Stomach (tissue), 8 donors: ENCODE measurements at regions not wholly inside any gene's neighbourhood (a gene's known extent, or its start where the extent isn't known, plus 50 kb on each side); places are given as distances from the start of the nearest gene placed in this dataset.

ENCODE experiments used
- DNase-seq, 2 donors: peaks; one replicate each; pipeline versions ENCODE4 v3.0.0 to v3.0.0-alpha.2; 2013 to 2019
- H3K27ac ChIP-seq, 5 donors: fragments of 200-600 bp in 4 of 5; sonication (generic) in 4 of 5; one replicate each; pipeline ENCODE4 v1.5.1; 2013 to 2019; ENCODE audit warnings: mild to moderate bottlenecking in 1 of 5, moderate library complexity in 1 of 5
- H3K27me3 ChIP-seq, 3 donors: fragments of 200-600 bp; sonication (generic); one replicate each; pipeline ENCODE4 v1.5.1; 2017 to 2019; ENCODE audit warnings: mixed run types in 1 of 3
- H3K36me3 ChIP-seq, 4 donors: fragments of 200-600 bp; sonication (generic); 1 replicate in 3 of 4; 2 replicates in 1 of 4; pipeline ENCODE4 v1.5.1; 2016 to 2019
- H3K4me1 ChIP-seq, 4 donors: fragments of 200-600 bp; sonication (generic); one replicate each; pipeline ENCODE4 v1.5.1; 2016 to 2019
- H3K4me3 ChIP-seq, 4 donors: fragments of 200-600 bp; sonication (generic) in 3 of 4; one replicate each; pipeline ENCODE4 v1.5.1; 2016 to 2019; ENCODE audit warnings: mild to moderate bottlenecking in 1 of 4
- H3K9me3 ChIP-seq, 4 donors: fragments of 200-600 bp; sonication (generic); one replicate each; pipeline ENCODE4 v1.5.1; 2016 to 2019
- EP300 ChIP-seq: sonication (generic); formaldehyde crosslinking; IDR thresholded peaks from one replicate; pipeline ENCODE4 v1.6.1; 2017; ENCODE audit warnings: antibody characterized with exemption
- POLR2A ChIP-seq, 4 donors: fragments of 450-650 bp; IDR thresholded peaks; one replicate each; pipeline ENCODE4 v1.6.1; 2016; ENCODE audit warnings: antibody characterized with exemption in 4 of 4, control low read depth in 2 of 4, mild to moderate bottlenecking in 1 of 4, moderate library complexity in 1 of 4
- POLR2AphosphoS5 ChIP-seq, 3 donors: sonication (generic); formaldehyde crosslinking; IDR thresholded peaks; one replicate each; pipeline ENCODE4 v1.6.1; 2016; ENCODE audit warnings: antibody characterized with exemption in 3 of 3
- WGBS, 5 donors: extraction: QIAGEN DNeasy Blood & Tissue Kit in 3 of 5; methylation state at CpG; one replicate each; pipeline versions ENCODE4 v1.1.5 to v1.1.7; 2013 to 2018; 5-methylcytosine and 5-hydroxymethylcytosine counted together
- intact Hi-C: fragments of 100-400 bp; cut with DNase I; formaldehyde crosslinking; loops from one replicate; pipeline ENCODE4 v1.15.1; 2023; ENCODE audit warnings: low total_unique reads
- TF ChIP-seq, protein P1 (sequence below), 7 experiments: fragments of 450-650 bp in 4 of 7; fragments of 200-600 bp in 3 of 7; sonication (generic) in 3 of 7; IDR thresholded peaks; one replicate each; pipeline ENCODE4 v1.5.1; 2016 to 2019; ENCODE audit warnings: antibody characterized with exemption in 7 of 7, control low read depth in 2 of 7, mild to moderate bottlenecking in 1 of 7
- donor health status: healthy with polysubstance abuse.
- donor health status: Bipolar disorder and iron deficiency.
- donor health status: healthy.

DNA sequence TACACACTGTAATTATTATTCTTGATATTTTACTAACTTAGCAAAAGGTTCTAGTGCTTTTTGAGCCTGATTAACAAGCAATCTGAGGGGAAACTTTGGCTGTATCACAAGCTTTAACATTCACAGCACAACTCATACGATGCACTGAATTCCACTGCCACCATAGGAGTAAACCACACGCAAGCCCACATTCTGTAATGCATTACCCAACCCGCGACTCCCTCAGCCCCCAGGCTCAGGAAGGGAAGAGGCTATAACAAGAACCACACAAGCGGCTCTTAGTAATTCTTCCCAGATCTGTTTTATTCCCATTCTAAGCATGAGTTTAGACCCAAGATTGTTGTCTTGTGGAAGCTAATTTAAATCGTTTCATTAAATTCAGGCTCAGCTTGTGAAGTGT is 138.5 kb upstream of the TBL1X start:
- intact Hi-C loops: no loop called here
- Histone ChIP-seq H3K27me3 (no peaks in the 10 kb centered on the region), H3K36me3 (no peaks in the 10 kb centered on the region), H3K4me3 (no peak overlapping the region), H3K27ac (no peak overlapping the region), H3K9me3 (peaks cover 0 to 8% (median 0%) of the 10 kb centered on the region in 4 donors), H3K4me1 (no peaks in the 10 kb centered on the region)
- WGBS, 5 donors: 92 to 97% (median 94%) methylated on average over 6 of the region's 6 CpGs
- TF ChIP-seq EP300 (no peak), POLR2AphosphoS5 (IDR thresholded peaks at IDR 0.05) (no peak), POLR2A (IDR thresholded peaks at IDR 0.05) (no peak)
- TF ChIP-seq, protein P1, sequence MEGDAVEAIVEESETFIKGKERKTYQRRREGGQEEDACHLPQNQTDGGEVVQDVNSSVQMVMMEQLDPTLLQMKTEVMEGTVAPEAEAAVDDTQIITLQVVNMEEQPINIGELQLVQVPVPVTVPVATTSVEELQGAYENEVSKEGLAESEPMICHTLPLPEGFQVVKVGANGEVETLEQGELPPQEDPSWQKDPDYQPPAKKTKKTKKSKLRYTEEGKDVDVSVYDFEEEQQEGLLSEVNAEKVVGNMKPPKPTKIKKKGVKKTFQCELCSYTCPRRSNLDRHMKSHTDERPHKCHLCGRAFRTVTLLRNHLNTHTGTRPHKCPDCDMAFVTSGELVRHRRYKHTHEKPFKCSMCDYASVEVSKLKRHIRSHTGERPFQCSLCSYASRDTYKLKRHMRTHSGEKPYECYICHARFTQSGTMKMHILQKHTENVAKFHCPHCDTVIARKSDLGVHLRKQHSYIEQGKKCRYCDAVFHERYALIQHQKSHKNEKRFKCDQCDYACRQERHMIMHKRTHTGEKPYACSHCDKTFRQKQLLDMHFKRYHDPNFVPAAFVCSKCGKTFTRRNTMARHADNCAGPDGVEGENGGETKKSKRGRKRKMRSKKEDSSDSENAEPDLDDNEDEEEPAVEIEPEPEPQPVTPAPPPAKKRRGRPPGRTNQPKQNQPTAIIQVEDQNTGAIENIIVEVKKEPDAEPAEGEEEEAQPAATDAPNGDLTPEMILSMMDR (IDR thresholded peaks at IDR 0.05): no peak
- DNase-seq: no peak

DNA sequence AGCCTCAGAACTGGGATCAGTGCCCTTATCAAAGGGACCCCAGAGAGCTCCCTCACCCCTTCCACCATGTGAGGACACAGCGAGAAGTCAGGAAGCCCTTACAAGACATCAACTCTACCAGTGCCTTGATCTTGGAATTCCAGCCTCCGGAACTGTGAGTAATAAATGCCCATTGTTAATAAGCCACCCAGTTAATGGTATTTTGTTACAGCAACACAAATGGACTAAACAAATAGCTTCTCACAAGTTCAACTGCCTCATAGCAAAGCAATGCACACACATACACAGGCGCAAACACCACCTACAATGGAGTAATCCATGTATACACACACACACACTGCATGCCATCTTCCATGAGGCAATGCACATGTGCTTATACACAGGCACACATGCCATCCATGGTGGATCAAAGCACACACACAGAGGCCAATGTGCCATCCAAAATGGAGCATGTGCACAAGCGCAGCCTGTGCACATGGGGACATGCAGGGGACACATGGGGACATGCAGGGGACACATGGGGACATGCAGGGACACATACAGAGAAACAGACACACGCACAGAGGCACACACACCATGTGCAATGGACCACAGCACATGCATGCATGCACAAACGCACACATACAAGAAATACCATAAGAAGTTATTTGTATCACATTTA is 137.6 kb upstream of the TBL1X start:
- Histone ChIP-seq H3K27ac (no peak overlapping the region), H3K27me3 (no peaks in the 10 kb centered on the region), H3K36me3 (no peaks in the 10 kb centered on the region), H3K4me1 (no peaks in the 10 kb centered on the region), H3K9me3 (peaks cover 0 to 8% (median 0%) of the 10 kb centered on the region in 4 donors), H3K4me3 (no peak overlapping the region)
- TF ChIP-seq POLR2A (IDR thresholded peaks at IDR 0.05): no peak
- TF ChIP-seq EP300: no peak
- TF ChIP-seq POLR2AphosphoS5 (IDR thresholded peaks at IDR 0.05): no peak
- TF ChIP-seq, protein P1 (IDR thresholded peaks at IDR 0.05): no peak
- WGBS, 5 donors: 91 to 99% (median 93%) methylated on average over 3 to 6 of the region's 6 CpGs
- no peak for DNase-seq
- intact Hi-C loops: no loop called here

DNA sequence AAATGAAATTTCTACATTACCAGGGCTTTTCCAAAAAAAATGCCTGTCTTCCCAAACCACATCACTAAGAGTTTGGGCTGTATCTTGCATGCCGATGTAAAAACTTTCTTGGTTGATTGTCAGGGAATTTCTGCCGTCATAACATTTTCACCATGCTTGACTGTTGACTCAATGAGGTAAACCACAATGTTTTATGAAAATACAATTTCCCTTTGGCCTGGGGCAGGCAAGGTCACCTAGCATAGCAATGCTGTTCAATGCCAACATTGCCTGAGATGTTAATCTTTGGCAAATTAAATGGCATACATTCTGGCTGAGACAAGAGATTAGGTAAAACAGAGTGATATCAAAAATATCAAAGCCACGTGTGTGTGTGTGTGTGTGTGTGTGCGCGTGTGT is 137.1 kb upstream of the TBL1X start:
- H3K4me1 ChIP-seq: no peaks in the 10 kb centered on the region
- H3K9me3 ChIP-seq: peaks cover 0 to 8% (median 0%) of the 10 kb centered on the region in 4 donors
- intact Hi-C loops: no loop called here
- no peak overlapping the region for H3K4me3 ChIP-seq
- H3K27me3 ChIP-seq: no peaks in the 10 kb centered on the region
- 47 to 81% (median 75%) methylated on average over 5 of the region's 5 CpGs for WGBS, 5 donors
- TF ChIP-seq EP300 (no peak), POLR2A (IDR thresholded peaks at IDR 0.05) (no peak), POLR2AphosphoS5 (IDR thresholded peaks at IDR 0.05) (no peak)
- TF ChIP-seq, protein P1 (IDR thresholded peaks at IDR 0.05): no peak
- no peak for DNase-seq
- H3K36me3 ChIP-seq: no peaks in the 10 kb centered on the region
- no peak overlapping the region for H3K27ac ChIP-seq

DNA sequence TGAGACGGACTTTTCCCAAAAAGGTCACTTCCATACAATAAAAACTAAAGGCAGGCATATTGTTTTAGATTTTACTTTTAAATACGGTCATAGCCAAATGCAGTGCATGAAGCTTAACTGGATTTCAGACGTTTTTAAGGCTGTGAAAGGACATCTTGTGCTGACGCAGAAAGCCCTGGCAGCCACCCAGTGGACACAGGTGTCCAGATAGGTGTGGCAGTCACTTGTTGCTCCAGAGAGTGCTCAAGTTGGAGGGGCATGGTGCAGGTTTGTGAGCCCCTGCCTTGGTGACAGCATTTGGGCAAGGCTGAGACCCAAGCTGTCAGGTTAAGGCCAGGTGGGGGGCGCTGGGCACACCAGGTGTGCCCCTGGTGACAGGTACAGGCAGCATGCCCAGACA is 135.8 kb upstream of the TBL1X start:
- no peak overlapping the region for H3K27ac ChIP-seq
- DNase-seq: peak in 1 of 2 donors; percentile 70
- WGBS, 5 donors: 54 to 72% (median 61%) methylated on average over 4 to 5 of the region's 5 CpGs
- H3K4me1 ChIP-seq: no peaks in the 10 kb centered on the region
- TF ChIP-seq, protein P1 (IDR thresholded peaks at IDR 0.05): no peak
- TF ChIP-seq EP300 (no peak), POLR2AphosphoS5 (IDR thresholded peaks at IDR 0.05) (no peak), POLR2A (IDR thresholded peaks at IDR 0.05) (no peak)
- no peaks in the 10 kb centered on the region for H3K36me3 ChIP-seq
- intact Hi-C loops: no loop called here
- no peak overlapping the region for H3K4me3 ChIP-seq
- H3K9me3 ChIP-seq: peaks cover 0 to 8% (median 0%) of the 10 kb centered on the region in 4 donors
- H3K27me3 ChIP-seq: no peaks in the 10 kb centered on the region
